ENCODE measurements at regions not wholly inside any gene's neighbourhood (a gene's known extent, or its start where the extent isn't known, plus 50 kb on each side); places are given as distances from the start of the nearest gene placed in this dataset.

DNA sequence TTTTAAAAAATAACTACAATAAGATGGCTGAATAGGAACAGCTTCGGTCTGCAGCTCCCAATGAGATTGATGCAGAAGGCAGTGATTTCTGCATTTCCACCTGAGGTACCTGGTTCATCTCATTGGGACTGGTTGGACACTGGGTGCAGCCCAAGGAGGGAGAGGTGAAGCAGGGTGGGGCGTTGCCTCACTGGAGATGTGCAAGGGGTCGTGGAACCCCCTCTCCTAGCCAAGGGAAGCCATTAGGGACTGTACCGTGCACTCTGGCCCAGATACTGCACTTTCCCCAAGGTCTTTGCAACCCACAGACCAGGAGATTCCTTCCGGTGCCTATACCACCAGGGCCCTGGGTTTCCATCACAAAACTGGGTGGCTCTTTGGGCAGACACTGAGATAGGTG, 640.1 kb downstream of the IQCM start:
- no peak overlapping the region for H3K27ac ChIP-seq (ENCODE audit: insufficient read depth, low read depth, low read length, poor library complexity, severe bottlenecking)
- WGBS, 2 experiments, result 91 to 97% methylated on average over 5 of the region's 5 CpGs

DNA sequence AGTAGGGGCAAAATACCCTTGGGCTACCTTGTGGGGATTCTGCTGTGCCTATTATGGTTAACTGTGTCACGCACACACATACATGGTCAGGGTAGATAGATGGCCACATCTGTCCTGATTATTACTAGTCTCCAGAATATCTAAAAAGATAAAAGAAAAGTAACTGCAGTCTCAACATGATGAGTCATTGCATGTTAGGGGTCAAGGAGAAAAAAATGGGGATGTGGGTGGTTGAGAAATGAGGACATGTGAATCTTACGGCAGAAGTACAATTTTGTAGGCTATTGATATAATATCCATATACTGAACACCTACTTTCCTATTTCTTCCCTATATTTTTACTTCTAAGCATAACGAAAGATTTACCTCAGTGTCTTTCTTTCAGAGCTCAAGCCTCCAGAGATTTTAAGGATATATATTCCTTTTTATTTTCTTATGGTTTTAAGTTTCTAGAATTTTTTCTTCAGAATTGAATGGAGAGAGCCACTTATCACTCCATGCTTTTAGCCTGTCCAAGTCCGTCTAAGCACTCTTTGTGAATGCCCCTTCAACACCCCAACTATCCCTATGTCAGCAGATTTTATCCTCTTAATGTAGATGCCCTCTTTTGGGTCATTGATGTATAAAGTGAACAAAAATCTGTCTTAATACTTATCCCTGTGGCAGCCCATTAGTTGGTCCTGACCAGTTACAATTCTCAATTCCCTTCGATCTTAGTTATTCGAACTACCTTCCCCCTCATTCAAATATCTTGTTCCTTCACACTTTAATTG, 642.2 kb downstream of the IQCM start:
- Histone ChIP-seq H3K36me3 (ENCODE audit: control insufficient read depth, insufficient read depth, low read length) (no peaks in the 10 kb centered on the region), H3K9me3 (ENCODE audit: control insufficient read depth, low read length) (no peaks in the 10 kb centered on the region), H3K4me1 (ENCODE audit: control insufficient read depth, insufficient read depth, low read length) (no peaks in the 10 kb centered on the region), H3K27ac (ENCODE audit: insufficient read depth, low read depth, low read length, poor library complexity, severe bottlenecking) (no peak overlapping the region), H3K27me3 (ENCODE audit: control insufficient read depth, insufficient read depth, low read length, poor library complexity, severe bottlenecking) (no peaks in the 10 kb centered on the region), H3K4me3 (ENCODE audit: insufficient read depth, low read depth, low read length) (no peak overlapping the region)
- 97% methylated on average over 5 of the region's 6 CpGs for WGBS, 2 experiments

More for the DNA sequence above, 640.1 kb downstream of the IQCM start:
- Histone ChIP-seq H3K27me3 (ENCODE audit: control insufficient read depth, insufficient read depth, low read length, poor library complexity, severe bottlenecking) (no peaks in the 10 kb centered on the region), H3K4me1 (ENCODE audit: control insufficient read depth, insufficient read depth, low read length) (no peaks in the 10 kb centered on the region), H3K9me3 (ENCODE audit: control insufficient read depth, low read length) (no peaks in the 10 kb centered on the region), H3K36me3 (ENCODE audit: control insufficient read depth, insufficient read depth, low read length) (no peaks in the 10 kb centered on the region), H3K4me3 (ENCODE audit: insufficient read depth, low read depth, low read length) (no peak overlapping the region)

DNA sequence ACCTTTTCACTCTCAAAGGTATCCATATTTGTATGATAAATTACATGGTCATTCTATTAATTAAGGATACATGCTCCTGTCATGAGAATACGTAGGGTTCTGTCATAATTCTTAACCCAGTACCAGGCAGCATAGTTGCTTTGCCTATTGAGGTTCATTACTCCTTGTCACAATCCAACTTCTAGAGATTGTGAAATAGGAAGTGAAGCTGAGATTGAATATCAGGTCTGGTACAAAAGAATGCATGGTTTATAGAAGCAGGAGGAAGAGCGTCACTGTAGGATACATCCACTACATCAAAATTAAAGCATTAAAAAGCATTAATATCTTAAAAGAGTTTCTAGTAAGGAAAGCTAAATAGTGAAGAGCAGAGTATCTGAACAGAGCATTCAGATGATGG, 647.0 kb downstream of the IQCM start:
- Histone ChIP-seq H3K27ac (ENCODE audit: insufficient read depth, low read depth, low read length, poor library complexity, severe bottlenecking) (no peak overlapping the region), H3K4me3 (ENCODE audit: insufficient read depth, low read depth, low read length) (no peak overlapping the region), H3K27me3 (ENCODE audit: control insufficient read depth, insufficient read depth, low read length, poor library complexity, severe bottlenecking) (no peaks in the 10 kb centered on the region), H3K36me3 (ENCODE audit: control insufficient read depth, insufficient read depth, low read length) (no peaks in the 10 kb centered on the region), H3K4me1 (ENCODE audit: control insufficient read depth, insufficient read depth, low read length) (peaks cover 10% of the 10 kb centered on the region), H3K9me3 (ENCODE audit: control insufficient read depth, low read length) (no peaks in the 10 kb centered on the region)
- 100% methylated on average over 1 of the region's 2 CpGs; no CpG with 5 or more reads in 1 of the 2 experiments for WGBS, 2 experiments

DNA sequence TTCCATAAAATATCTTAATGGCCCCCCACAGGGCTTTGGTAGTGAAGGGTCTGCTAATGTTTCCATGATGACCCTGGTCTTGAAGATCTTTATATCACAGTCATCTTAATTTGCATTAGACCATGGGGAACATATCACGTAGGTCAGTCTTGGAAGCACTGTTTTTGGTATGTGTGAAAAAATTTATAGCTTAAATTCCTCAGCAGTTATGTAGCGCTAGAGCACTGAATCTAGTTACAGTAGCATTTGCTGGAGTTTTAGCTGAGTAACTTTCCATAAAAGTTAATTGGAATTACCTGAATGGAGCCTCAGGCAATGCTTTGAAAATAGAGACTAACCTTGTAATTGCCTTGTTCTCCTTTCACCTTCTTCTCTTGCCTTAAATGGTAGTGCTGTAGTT, 648.8 kb downstream of the IQCM start:
- Histone ChIP-seq H3K27me3 (ENCODE audit: control insufficient read depth, insufficient read depth, low read length, poor library complexity, severe bottlenecking) (no peaks in the 10 kb centered on the region), H3K9me3 (ENCODE audit: control insufficient read depth, low read length) (no peaks in the 10 kb centered on the region), H3K36me3 (ENCODE audit: control insufficient read depth, insufficient read depth, low read length) (no peaks in the 10 kb centered on the region), H3K4me3 (ENCODE audit: insufficient read depth, low read depth, low read length) (no peak overlapping the region), H3K27ac (ENCODE audit: insufficient read depth, low read depth, low read length, poor library complexity, severe bottlenecking) (no peak overlapping the region), H3K4me1 (ENCODE audit: control insufficient read depth, insufficient read depth, low read length) (peaks cover 10% of the 10 kb centered on the region)
- WGBS, 2 experiments, result 75 to 87% methylated on average over 2 of the region's 2 CpGs

DNA sequence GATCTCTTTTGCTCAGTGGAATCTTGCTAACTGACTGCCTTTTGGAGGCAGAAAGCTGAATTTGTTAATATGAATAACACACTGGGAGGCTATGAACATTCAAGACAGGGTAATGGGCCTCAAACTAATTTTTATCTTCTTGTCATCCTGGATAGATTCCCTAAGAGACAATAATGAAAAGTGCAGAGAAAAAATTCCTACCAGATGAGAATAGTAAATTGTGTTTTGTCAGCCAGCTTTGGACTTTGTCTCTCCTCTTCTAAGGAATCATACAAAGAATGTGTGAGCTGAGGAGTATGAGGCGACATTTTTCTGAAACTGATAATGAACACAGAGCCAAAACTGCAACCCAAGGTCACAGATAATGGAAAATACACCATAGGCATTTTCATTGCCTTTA, 649.3 kb downstream of the IQCM start:
- no peak overlapping the region for H3K27ac ChIP-seq (ENCODE audit: insufficient read depth, low read depth, low read length, poor library complexity, severe bottlenecking)
- H3K27me3 ChIP-seq (ENCODE audit: control insufficient read depth, insufficient read depth, low read length, poor library complexity, severe bottlenecking), result no peaks in the 10 kb centered on the region
- 89 to 100% methylated on average over 1 of the region's 1 CpG for WGBS, 2 experiments
- H3K36me3 ChIP-seq (ENCODE audit: control insufficient read depth, insufficient read depth, low read length), result no peaks in the 10 kb centered on the region
- no peaks in the 10 kb centered on the region for H3K9me3 ChIP-seq (ENCODE audit: control insufficient read depth, low read length)
- H3K4me1 ChIP-seq (ENCODE audit: control insufficient read depth, insufficient read depth, low read length), result peaks cover 10% of the 10 kb centered on the region
- no peak overlapping the region for H3K4me3 ChIP-seq (ENCODE audit: insufficient read depth, low read depth, low read length)

DNA sequence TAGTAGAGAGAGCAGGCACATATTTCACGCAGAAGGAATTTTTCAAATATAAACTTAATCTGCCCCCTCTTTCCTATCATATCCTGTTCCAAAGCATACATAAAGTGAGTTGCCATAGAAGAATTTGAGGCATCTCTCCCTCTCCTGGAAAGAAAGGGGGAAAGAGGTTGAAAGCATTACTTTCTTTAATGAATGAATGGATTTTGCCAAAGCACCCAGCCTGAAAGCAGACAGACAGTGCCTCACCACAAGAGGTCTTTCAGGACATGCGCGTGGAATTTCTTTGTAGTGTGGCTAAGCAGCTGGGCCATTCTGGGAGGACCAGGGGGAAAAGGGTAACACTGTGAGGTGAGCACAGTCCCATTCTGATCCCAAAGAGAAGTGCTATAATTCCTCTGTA, 651.4 kb downstream of the IQCM start:
- 2% methylated on average over 2 of the region's 3 CpGs for WGBS, 2 experiments
- Histone ChIP-seq H3K36me3 (ENCODE audit: control insufficient read depth, insufficient read depth, low read length) (no peaks in the 10 kb centered on the region), H3K27ac (ENCODE audit: insufficient read depth, low read depth, low read length, poor library complexity, severe bottlenecking) (no peak overlapping the region), H3K27me3 (ENCODE audit: control insufficient read depth, insufficient read depth, low read length, poor library complexity, severe bottlenecking) (no peaks in the 10 kb centered on the region), H3K9me3 (ENCODE audit: control insufficient read depth, low read length) (no peaks in the 10 kb centered on the region), H3K4me3 (ENCODE audit: insufficient read depth, low read depth, low read length) (no peak overlapping the region), H3K4me1 (ENCODE audit: control insufficient read depth, insufficient read depth, low read length) (peaks cover 10% of the 10 kb centered on the region)

DNA sequence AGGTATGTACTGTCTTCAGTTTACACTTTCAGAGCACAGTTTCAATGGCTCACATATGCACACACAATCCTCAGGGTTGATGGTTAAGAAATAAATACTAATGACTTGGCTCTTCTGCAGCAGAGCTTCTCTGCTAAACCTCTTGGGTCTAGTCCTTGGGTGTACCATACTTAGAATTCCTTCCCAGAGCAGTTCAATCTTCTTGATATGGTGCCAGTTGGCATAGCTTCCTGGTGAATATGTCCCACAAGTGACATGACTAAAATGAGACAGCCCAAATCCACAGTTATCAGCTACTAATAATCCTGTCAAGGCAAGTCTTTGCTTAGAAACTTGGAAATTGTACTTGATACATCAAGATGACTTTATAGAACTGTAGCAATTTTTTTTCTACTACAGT, 654.4 kb downstream of the IQCM start:
- no peaks in the 10 kb centered on the region for H3K27me3 ChIP-seq (ENCODE audit: control insufficient read depth, insufficient read depth, low read length, poor library complexity, severe bottlenecking)
- H3K4me3 ChIP-seq (ENCODE audit: insufficient read depth, low read depth, low read length), result no peak overlapping the region
- no peaks in the 10 kb centered on the region for H3K36me3 ChIP-seq (ENCODE audit: control insufficient read depth, insufficient read depth, low read length)
- no peaks in the 10 kb centered on the region for H3K9me3 ChIP-seq (ENCODE audit: control insufficient read depth, low read length)
- H3K27ac ChIP-seq (ENCODE audit: insufficient read depth, low read depth, low read length, poor library complexity, severe bottlenecking), result no peak overlapping the region
- H3K4me1 ChIP-seq (ENCODE audit: control insufficient read depth, insufficient read depth, low read length), result peaks cover 8% of the 10 kb centered on the region

DNA sequence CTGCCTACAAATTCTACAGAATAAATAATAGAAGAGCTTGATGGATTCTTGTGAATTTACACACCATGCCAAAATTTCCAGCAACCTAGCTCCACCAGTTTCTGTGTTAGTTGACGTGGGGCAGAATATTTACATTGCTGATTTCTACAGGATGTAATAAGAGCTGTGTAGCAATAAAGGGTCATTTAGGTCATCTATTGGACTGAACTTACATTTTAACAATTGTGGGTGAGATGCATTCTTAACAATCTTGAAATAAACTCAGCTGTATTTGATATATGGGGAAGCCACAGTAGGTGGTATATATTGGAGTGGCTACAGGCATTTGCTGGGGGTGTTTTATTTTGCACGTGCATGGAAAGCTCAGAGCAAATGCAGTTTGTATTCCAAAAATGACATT, 655.3 kb downstream of the IQCM start:
- 92 to 100% methylated on average over 2 of the region's 2 CpGs for WGBS, 2 experiments
- no peak overlapping the region for H3K27ac ChIP-seq (ENCODE audit: insufficient read depth, low read depth, low read length, poor library complexity, severe bottlenecking)
- H3K4me3 ChIP-seq (ENCODE audit: insufficient read depth, low read depth, low read length), result no peak overlapping the region
- peaks cover 6% of the 10 kb centered on the region for H3K4me1 ChIP-seq (ENCODE audit: control insufficient read depth, insufficient read depth, low read length)
- H3K36me3 ChIP-seq (ENCODE audit: control insufficient read depth, insufficient read depth, low read length), result no peaks in the 10 kb centered on the region
- no peaks in the 10 kb centered on the region for H3K9me3 ChIP-seq (ENCODE audit: control insufficient read depth, low read length)
- no peaks in the 10 kb centered on the region for H3K27me3 ChIP-seq (ENCODE audit: control insufficient read depth, insufficient read depth, low read length, poor library complexity, severe bottlenecking)

DNA sequence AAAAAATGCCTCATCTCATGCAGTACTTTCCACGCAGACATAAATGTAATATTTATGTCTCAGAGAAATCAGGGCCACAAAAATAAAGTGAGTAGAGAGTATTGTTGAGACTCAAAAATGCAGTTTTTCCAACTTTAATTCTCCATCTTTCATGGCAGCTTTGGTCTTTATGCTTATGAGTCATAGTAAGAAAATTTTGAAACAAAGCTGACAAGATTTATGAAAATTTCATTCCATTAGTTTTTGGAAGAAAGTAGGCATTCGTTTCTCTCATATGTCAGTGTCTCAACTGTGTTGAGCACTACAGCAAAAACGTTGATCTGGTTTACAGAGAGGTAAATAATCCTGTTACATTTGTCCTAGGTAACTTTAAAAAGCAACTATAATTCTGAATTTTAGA, 656.8 kb downstream of the IQCM start:
- WGBS, 2 experiments, result 88 to 89% methylated on average over 2 to 3 of the region's 3 CpGs
- no peaks in the 10 kb centered on the region for H3K36me3 ChIP-seq (ENCODE audit: control insufficient read depth, insufficient read depth, low read length)
- H3K4me3 ChIP-seq (ENCODE audit: insufficient read depth, low read depth, low read length), result no peak overlapping the region
- H3K9me3 ChIP-seq (ENCODE audit: control insufficient read depth, low read length), result no peaks in the 10 kb centered on the region
- H3K27me3 ChIP-seq (ENCODE audit: control insufficient read depth, insufficient read depth, low read length, poor library complexity, severe bottlenecking), result no peaks in the 10 kb centered on the region
- no peaks in the 10 kb centered on the region for H3K4me1 ChIP-seq (ENCODE audit: control insufficient read depth, insufficient read depth, low read length)
- H3K27ac ChIP-seq (ENCODE audit: insufficient read depth, low read depth, low read length, poor library complexity, severe bottlenecking), result no peak overlapping the region

DNA sequence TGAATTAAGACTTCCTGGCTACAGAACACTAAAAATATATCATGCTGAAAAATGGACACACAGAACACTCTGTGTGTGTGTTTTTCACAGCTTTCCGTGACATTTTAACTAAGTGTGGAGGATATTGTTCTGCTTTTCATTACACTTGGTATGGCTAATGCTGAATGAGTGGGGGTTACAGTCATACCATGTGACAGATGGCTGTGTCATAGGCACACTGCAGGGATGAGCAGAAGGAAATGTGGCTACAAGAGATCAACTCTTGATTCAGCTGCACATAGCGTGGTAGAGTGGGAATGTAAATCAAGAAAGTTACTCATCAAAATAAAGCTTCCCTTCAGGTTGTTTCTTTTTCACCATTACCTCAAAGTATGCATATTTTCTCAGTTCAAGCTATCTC, 669.8 kb downstream of the IQCM start:
- Histone ChIP-seq H3K27ac (ENCODE audit: insufficient read depth, low read depth, low read length, poor library complexity, severe bottlenecking) (no peak overlapping the region), H3K27me3 (ENCODE audit: control insufficient read depth, insufficient read depth, low read length, poor library complexity, severe bottlenecking) (no peaks in the 10 kb centered on the region), H3K9me3 (ENCODE audit: control insufficient read depth, low read length) (no peaks in the 10 kb centered on the region), H3K36me3 (ENCODE audit: control insufficient read depth, insufficient read depth, low read length) (no peaks in the 10 kb centered on the region), H3K4me1 (ENCODE audit: control insufficient read depth, insufficient read depth, low read length) (no peaks in the 10 kb centered on the region), H3K4me3 (ENCODE audit: insufficient read depth, low read depth, low read length) (no peak overlapping the region)
- 90 to 92% methylated on average over 1 to 2 of the region's 2 CpGs for WGBS, 2 experiments

DNA sequence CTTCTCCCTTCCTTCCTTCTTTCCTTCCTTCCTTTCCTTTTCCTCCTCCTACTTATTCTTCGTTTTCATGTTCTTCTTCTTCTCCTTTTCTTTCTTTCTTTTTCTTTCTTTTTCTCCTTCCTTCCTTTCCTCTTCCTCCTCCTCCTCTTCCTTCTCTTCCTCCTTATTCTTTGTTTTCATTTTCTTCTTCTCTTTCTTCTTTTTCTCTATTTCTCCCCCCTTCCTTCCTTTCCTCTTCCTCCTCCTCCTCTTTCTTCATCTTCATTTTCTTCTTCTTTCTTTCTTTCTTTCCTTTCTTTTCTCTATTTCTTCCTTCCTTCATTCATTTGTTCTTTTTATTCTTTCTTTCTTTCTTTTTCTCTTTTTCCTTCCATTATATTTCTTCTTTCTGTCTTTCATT, 671.6 kb downstream of the IQCM start:
- no peaks in the 10 kb centered on the region for H3K9me3 ChIP-seq (ENCODE audit: control insufficient read depth, low read length)
- H3K27me3 ChIP-seq (ENCODE audit: control insufficient read depth, insufficient read depth, low read length, poor library complexity, severe bottlenecking), result no peaks in the 10 kb centered on the region
- 88 to 95% methylated on average over 1 of the region's 1 CpG for WGBS, 2 experiments
- H3K36me3 ChIP-seq (ENCODE audit: control insufficient read depth, insufficient read depth, low read length), result no peaks in the 10 kb centered on the region
- H3K4me3 ChIP-seq (ENCODE audit: insufficient read depth, low read depth, low read length), result no peak overlapping the region
- no peak overlapping the region for H3K27ac ChIP-seq (ENCODE audit: insufficient read depth, low read depth, low read length, poor library complexity, severe bottlenecking)
- H3K4me1 ChIP-seq (ENCODE audit: control insufficient read depth, insufficient read depth, low read length), result no peaks in the 10 kb centered on the region

Data from ectodermal cell (in vitro differentiated cells).